K562 (cell line): ENCODE measurements at regions not wholly inside any gene's neighbourhood (a gene's known extent, or its start where the extent isn't known, plus 50 kb on each side); places are given as distances from the start of the nearest gene placed in this dataset.

Experiments
- DMBX1 ChIP-seq: fragments of 250-450 bp; sonication (Bioruptor Pico); IDR thresholded peaks from 2 replicates; pipeline ENCODE4 v1.8.0; 2022; ENCODE audit warnings: inconsistent platforms, mild to moderate bottlenecking, moderate library complexity, borderline replicate concordance
- NFE2L1 ChIP-seq: fragments of 450-650 bp; IDR thresholded peaks from 2 replicates; pipeline ENCODE4 v1.6.1; 2016; ENCODE audit warnings: missing genetic modification characterization, low read depth, mild to moderate bottlenecking, missing compliant biosample characterization, moderate library complexity, borderline replicate concordance
- RFX5 ChIP-seq: IDR thresholded peaks from 2 replicates; pipeline ENCODE4 v1.6.1; 2011; ENCODE audit warnings: low read depth, mild to moderate bottlenecking, improper control_type of control experiment, low read length
- SRSF1 ChIP-seq: fragments of 200-400 bp; formaldehyde crosslinking; IDR thresholded peaks from 2 replicates; pipeline ENCODE4 v1.6.1; 2017; ENCODE audit warnings: mild to moderate bottlenecking, low read depth, low read length, moderate library complexity
- ZNF76 ChIP-seq: fragments of 250-450 bp; sonication (Bioruptor Pico); IDR thresholded peaks from 2 replicates; pipeline ENCODE4 v1.4.0; 2020; ENCODE audit warnings: mild to moderate bottlenecking, moderate library complexity, borderline replicate concordance
- ZNF766 ChIP-seq: fragments of 200-800 bp; sonication (Bioruptor generic); conservative IDR thresholded peaks from 2 replicates; pipeline ENCODE4 v1.6.1; 2016; ENCODE audit warnings: missing genetic modification characterization, missing compliant biosample characterization
- TF ChIP-seq, protein P1 (sequence below): IDR thresholded peaks from 3 replicates; pipeline ENCODE4 v1.6.1; 2011; ENCODE audit warnings: borderline replicate concordance, mild to moderate bottlenecking, moderate library complexity; ENCODE audit not compliant: insufficient read length; ENCODE audit errors: extremely low read depth
- TF ChIP-seq, protein P2 (sequence below): sonication (generic); formaldehyde crosslinking; IDR thresholded peaks from 2 replicates; pipeline ENCODE4 v1.8.0; 2022; ENCODE audit warnings: mild to moderate bottlenecking, low read depth, missing genetic modification reagents
- TF ChIP-seq, protein P3 (sequence below): sonication (generic); formaldehyde crosslinking; IDR thresholded peaks from 2 replicates; pipeline ENCODE4 v1.8.1; 2023; ENCODE audit warnings: mild to moderate bottlenecking, missing genetic modification reagents
- TF ChIP-seq, protein P4 (sequence below), 3 experiments: IDR thresholded peaks in 2 of 3; conservative IDR thresholded peaks in 1 of 3; 2 replicates each; pipeline ENCODE4 v1.5.1; 2011 to 2012; ENCODE audit warnings: low read length in 3 of 3, mild to moderate bottlenecking in 3 of 3, control low read depth in 2 of 3, improper control_type of control experiment in 1 of 3, inconsistent platforms in 1 of 3, low read depth in 1 of 3, mixed read lengths in 1 of 3, moderate library complexity in 1 of 3; ENCODE audit not compliant: insufficient read depth in 2 of 3

DNA sequence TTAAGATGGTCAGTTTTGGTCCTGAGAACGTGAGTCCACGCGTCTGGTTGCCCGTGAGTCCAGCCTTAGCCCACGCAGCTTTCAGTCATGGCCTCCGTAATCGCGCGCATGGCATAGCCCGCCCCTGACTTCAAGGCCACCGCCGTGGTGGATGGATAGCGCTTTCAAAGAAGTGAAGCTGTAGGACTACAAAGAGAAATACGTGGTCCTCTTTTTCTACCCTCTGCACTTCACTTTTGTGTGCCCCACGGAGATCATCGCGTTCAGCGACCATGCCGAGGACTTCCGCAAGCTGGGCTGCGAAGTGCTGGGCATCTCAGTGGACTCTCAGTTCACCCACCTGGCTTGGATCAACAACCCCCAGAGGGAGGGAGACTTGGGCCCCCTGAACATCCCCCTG is 142.0 kb upstream of the MCHR2 start:
- TF ChIP-seq DMBX1 (CRISPR knock-in tag) (no peak), NFE2L1 (tag) (no peak), ZNF76 (CRISPR knock-in tag) (no peak), RFX5 (no peak), ZNF766 (no peak), SRSF1 (no peak)
- TF ChIP-seq, protein P1, sequence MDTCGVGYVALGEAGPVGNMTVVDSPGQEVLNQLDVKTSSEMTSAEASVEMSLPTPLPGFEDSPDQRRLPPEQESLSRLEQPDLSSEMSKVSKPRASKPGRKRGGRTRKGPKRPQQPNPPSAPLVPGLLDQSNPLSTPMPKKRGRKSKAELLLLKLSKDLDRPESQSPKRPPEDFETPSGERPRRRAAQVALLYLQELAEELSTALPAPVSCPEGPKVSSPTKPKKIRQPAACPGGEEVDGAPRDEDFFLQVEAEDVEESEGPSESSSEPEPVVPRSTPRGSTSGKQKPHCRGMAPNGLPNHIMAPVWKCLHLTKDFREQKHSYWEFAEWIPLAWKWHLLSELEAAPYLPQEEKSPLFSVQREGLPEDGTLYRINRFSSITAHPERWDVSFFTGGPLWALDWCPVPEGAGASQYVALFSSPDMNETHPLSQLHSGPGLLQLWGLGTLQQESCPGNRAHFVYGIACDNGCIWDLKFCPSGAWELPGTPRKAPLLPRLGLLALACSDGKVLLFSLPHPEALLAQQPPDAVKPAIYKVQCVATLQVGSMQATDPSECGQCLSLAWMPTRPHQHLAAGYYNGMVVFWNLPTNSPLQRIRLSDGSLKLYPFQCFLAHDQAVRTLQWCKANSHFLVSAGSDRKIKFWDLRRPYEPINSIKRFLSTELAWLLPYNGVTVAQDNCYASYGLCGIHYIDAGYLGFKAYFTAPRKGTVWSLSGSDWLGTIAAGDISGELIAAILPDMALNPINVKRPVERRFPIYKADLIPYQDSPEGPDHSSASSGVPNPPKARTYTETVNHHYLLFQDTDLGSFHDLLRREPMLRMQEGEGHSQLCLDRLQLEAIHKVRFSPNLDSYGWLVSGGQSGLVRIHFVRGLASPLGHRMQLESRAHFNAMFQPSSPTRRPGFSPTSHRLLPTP, result no peak
- TF ChIP-seq, protein P2, sequence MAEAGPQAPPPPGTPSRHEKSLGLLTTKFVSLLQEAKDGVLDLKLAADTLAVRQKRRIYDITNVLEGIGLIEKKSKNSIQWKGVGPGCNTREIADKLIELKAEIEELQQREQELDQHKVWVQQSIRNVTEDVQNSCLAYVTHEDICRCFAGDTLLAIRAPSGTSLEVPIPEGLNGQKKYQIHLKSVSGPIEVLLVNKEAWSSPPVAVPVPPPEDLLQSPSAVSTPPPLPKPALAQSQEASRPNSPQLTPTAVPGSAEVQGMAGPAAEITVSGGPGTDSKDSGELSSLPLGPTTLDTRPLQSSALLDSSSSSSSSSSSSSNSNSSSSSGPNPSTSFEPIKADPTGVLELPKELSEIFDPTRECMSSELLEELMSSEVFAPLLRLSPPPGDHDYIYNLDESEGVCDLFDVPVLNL (CRISPR knock-in tag), result no peak
- TF ChIP-seq, protein P3, sequence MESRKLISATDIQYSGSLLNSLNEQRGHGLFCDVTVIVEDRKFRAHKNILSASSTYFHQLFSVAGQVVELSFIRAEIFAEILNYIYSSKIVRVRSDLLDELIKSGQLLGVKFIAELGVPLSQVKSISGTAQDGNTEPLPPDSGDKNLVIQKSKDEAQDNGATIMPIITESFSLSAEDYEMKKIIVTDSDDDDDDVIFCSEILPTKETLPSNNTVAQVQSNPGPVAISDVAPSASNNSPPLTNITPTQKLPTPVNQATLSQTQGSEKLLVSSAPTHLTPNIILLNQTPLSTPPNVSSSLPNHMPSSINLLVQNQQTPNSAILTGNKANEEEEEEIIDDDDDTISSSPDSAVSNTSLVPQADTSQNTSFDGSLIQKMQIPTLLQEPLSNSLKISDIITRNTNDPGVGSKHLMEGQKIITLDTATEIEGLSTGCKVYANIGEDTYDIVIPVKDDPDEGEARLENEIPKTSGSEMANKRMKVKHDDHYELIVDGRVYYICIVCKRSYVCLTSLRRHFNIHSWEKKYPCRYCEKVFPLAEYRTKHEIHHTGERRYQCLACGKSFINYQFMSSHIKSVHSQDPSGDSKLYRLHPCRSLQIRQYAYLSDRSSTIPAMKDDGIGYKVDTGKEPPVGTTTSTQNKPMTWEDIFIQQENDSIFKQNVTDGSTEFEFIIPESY (CRISPR knock-in tag), result no peak
- TF ChIP-seq, protein P4, sequence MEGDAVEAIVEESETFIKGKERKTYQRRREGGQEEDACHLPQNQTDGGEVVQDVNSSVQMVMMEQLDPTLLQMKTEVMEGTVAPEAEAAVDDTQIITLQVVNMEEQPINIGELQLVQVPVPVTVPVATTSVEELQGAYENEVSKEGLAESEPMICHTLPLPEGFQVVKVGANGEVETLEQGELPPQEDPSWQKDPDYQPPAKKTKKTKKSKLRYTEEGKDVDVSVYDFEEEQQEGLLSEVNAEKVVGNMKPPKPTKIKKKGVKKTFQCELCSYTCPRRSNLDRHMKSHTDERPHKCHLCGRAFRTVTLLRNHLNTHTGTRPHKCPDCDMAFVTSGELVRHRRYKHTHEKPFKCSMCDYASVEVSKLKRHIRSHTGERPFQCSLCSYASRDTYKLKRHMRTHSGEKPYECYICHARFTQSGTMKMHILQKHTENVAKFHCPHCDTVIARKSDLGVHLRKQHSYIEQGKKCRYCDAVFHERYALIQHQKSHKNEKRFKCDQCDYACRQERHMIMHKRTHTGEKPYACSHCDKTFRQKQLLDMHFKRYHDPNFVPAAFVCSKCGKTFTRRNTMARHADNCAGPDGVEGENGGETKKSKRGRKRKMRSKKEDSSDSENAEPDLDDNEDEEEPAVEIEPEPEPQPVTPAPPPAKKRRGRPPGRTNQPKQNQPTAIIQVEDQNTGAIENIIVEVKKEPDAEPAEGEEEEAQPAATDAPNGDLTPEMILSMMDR (IDR thresholded peaks at IDR 0.05 in 2 of 3, conservative IDR thresholded peaks at IDR 0.05 in 1 of 3; ENCODE audit: insufficient read depth in 2 of 3, low read depth in 1 of 3, low read length in 3 of 3), result no peak
